LNCaP clone FGC (cell line): ENCODE measurements at regions not wholly inside any gene's neighbourhood (a gene's known extent, or its start where the extent isn't known, plus 50 kb on each side); places are given as distances from the start of the nearest gene placed in this dataset.

ENCODE experiments used
- DNase-seq: peaks from one replicate; pipeline ENCODE4 v3.0.0-alpha.2; 2011; ENCODE audit warnings: low read depth
- H3K4me3 ChIP-seq: 2 replicates; pipeline ENCODE4 v1.5.1; 2011; ENCODE audit warnings: mild to moderate bottlenecking, low read depth, low read length, control low read depth
- TF ChIP-seq, protein P1 (sequence below): IDR thresholded peaks from 2 replicates; pipeline ENCODE4 v1.5.1; 2012; ENCODE audit warnings: mild to moderate bottlenecking; ENCODE audit not compliant: control insufficient read depth, insufficient read depth; ENCODE audit errors: extremely low read depth

DNA sequence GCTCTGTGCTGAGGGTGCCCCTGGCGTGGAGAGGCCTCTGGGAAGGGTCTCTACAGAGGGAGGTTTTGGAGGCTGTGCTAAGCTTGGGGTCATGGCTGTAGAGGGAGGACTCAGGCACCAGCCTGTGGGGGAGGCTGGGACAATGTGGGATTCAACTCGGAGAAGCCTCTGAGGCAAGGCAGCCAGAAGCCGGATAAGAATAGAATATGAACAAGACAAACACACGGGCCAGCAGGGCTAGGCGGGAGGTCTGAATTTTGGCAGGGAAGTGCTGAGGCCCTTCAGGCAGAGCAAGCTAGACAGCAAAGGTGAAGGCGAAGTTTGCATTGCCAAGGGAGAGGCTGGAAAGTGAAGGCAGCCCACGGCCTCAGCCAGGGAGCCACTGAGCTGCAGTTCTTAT, 612.1 kb upstream of the NR2F2 start:
- no peak for DNase-seq
- no peak overlapping the region for H3K4me3 ChIP-seq
- TF ChIP-seq, protein P1, sequence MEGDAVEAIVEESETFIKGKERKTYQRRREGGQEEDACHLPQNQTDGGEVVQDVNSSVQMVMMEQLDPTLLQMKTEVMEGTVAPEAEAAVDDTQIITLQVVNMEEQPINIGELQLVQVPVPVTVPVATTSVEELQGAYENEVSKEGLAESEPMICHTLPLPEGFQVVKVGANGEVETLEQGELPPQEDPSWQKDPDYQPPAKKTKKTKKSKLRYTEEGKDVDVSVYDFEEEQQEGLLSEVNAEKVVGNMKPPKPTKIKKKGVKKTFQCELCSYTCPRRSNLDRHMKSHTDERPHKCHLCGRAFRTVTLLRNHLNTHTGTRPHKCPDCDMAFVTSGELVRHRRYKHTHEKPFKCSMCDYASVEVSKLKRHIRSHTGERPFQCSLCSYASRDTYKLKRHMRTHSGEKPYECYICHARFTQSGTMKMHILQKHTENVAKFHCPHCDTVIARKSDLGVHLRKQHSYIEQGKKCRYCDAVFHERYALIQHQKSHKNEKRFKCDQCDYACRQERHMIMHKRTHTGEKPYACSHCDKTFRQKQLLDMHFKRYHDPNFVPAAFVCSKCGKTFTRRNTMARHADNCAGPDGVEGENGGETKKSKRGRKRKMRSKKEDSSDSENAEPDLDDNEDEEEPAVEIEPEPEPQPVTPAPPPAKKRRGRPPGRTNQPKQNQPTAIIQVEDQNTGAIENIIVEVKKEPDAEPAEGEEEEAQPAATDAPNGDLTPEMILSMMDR = no peak

DNA sequence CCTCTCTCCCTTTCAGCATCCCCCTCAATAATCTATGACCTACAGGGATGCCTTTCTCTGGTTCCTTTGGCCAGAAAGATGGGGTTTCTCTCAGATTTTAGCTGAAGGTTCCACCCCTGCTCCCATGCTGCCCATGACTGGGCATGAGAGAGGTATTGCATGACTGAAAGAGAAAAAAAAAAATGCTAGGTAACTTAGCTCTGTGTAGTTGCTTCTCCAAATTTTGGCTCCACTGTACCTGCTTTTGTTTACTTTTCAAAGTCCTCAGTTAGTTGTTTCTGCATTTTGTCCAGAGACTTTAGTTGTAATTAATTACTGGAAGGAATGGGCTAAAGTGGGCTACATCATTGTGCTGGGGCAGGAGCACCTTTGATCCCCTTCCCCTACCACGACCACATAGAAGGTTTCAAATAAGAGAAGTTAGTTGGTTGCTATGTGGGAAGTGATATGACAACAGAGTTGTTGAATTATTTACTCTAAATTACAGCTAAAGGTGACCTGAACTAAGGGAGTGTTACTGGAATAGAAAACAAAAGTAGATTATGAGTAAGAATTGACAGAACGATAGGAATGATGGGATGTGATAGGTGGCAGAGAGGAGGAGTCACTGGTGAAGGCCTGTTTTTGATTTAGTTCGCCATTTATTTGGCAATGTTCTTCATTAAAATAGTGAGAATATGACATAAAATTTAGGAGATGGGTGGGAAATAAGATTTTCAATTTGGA, 605.4 kb upstream of the NR2F2 start:
- H3K4me3 ChIP-seq = no peak overlapping the region
- TF ChIP-seq, protein P1 = no peak
- DNase-seq = no peak

DNA sequence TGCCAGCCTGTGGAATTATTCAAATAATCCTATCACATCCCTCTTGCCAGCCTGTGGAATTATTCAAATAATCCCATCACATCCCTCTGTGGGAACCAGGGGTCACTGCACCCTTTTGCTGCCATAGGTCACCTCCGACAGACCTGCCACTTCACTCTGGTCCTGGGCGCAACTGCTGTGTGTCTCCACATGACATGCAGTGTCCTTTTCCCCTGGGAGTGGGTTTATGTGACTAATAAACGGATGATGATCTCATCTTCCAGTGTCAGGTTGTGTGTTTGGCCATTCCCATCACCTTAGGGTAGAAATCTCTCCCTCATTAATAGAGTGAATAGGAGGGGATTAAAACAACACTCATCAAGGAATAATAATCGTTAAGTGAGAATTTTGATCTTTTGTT, 603.6 kb upstream of the NR2F2 start:
- TF ChIP-seq, protein P1 = no peak
- H3K4me3 ChIP-seq = no peak overlapping the region
- DNase-seq = no peak

DNA sequence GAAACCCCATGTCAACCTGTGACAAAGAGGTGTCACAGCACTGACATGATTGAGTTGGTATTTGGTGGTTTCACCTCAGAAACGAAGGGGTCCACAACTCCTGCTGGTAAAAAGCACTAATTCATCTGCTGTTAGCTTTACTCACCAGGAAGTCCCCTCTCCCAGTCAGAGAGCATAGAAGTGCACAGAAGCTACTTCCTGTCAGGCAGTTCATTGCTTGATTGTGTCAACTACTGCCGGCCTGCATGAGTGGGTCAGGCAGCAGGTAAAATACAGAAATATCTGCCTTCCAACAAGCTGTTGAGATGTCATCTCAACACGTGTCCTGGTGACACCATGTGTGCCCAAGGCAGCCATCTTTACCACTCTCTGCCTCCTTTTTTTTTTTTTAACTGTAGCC, 596.6 kb upstream of the NR2F2 start:
- TF ChIP-seq, protein P1 = no peak
- no peak overlapping the region for H3K4me3 ChIP-seq
- DNase-seq = no peak

DNA sequence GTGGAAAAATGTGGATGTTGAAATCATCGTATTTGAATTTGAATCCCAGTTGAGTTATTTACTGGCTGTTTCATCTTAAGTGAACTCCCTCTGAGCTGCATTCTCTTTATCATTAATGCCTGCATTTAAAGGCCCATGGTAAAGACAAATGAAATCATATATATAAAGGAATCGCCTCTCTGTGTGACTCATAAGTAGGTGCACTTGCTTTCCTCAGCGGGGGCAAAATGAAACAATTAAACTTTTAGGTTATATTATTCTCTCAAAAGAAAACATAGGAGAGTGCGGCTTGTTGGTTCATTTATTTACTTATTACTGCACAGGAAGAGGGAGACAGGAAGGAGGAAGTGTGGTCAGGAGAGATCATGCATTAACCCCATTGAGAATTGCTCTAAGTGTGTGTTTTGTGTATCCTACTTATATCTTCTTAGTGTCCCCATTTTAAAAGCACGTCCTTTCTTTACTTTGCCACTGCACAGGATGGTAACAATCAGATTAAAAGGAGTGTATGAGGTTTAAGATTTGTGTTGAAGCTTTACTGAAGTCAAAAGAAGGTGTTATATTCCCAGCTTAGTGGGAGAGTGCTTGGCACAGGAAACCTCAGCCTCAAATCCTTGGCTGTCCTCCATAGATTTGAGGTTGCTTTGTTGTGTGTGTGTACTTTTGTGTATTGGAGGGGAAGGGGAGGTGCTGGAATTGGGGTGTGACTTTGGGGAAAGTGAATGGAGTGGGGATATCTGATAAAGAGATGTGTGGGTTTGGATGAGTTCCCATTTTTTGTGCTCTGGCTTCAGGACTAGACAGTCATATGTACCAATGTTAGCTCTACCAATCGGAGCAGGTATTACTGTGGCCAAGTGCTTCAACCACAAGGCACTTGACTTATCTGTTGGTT, 595.8 kb upstream of the NR2F2 start:
- TF ChIP-seq, protein P1 = no peak
- DNase-seq = no peak
- H3K4me3 ChIP-seq = no peak overlapping the region

DNA sequence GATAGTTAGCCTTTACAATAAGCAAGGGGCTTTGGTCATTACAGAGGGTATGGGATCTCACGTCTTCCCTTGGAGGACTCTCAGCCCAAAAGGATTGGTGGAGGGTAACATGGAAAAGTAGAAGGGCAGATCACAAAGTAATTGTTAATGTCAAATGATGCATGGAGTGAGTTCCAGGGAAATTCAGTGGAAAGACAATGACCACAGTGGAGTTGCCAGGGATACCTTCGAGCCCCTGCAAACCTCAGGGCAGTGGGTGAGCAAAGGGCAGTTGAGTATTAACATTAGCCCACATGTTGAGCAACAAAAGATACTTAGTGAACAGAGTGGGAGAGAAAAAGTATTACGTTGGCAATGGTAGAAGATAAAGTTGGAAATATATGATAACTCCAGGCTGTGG, 593.4 kb upstream of the NR2F2 start:
- DNase-seq = no peak
- TF ChIP-seq, protein P1 = no peak
- H3K4me3 ChIP-seq = no peak overlapping the region
